ENCODE measurements at regions not wholly inside any gene's neighbourhood (a gene's known extent, or its start where the extent isn't known, plus 50 kb on each side); places are given as distances from the start of the nearest gene placed in this dataset.
A peak's percentile ranks its signal among the peaks of the same experiment; 100 is the strongest.

DNA sequence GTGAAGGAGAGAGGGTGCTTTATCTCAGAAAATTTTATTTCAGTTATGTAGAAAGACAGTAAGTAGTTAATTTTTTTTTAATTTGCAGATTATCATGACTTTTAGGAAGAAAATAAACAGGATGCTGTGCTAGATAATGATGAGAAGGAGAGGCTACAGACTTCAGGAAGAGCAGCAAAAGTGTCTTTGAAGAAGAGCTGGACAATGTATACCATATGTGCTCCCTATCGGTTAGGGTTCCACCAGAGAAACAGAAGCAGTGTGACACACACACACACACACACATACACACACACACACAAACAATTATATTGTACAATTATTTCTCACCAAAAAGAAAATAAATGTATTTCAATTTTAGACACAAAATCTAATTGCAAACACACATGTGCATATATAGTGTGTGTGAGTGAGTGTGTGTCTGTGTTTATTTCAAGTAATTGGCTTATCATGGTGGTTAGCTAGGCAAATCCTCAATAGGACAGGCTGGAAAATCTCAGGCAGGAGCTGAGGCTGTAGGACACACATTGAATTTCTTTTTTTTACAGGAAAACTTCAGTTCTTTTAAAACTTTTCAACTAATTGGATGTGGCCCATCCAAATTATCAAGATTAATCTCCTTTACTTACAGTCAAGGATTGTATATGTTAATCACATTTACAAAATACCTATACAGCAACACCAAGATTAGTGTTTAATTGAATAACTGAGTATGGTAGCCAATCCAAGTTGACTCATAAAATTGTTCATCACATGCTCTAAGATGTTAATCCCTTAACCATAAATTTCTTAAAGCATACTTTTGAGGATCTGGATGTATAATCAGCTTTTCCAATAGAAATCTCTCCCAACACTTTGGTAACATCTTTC, 235.8 kb upstream of the DCN start:
- H3K4me1 ChIP-seq: peaks cover 5 to 25% (median 9%) of the 10 kb centered on the region in 4 donors
- 81 to 100% methylated on average over 1 of the region's 1 CpG for WGBS, 2 donors (ENCODE audit: low coverage in 1 of 2)
- TF ChIP-seq POLR2A (IDR thresholded peaks at IDR 0.05) (no peak), EP300 (IDR thresholded peaks at IDR 0.05; ENCODE audit: low read depth) (no peak), POLR2AphosphoS5 (IDR thresholded peaks at IDR 0.05) (no peak)
- TF ChIP-seq, protein P1, sequence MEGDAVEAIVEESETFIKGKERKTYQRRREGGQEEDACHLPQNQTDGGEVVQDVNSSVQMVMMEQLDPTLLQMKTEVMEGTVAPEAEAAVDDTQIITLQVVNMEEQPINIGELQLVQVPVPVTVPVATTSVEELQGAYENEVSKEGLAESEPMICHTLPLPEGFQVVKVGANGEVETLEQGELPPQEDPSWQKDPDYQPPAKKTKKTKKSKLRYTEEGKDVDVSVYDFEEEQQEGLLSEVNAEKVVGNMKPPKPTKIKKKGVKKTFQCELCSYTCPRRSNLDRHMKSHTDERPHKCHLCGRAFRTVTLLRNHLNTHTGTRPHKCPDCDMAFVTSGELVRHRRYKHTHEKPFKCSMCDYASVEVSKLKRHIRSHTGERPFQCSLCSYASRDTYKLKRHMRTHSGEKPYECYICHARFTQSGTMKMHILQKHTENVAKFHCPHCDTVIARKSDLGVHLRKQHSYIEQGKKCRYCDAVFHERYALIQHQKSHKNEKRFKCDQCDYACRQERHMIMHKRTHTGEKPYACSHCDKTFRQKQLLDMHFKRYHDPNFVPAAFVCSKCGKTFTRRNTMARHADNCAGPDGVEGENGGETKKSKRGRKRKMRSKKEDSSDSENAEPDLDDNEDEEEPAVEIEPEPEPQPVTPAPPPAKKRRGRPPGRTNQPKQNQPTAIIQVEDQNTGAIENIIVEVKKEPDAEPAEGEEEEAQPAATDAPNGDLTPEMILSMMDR (IDR thresholded peaks at IDR 0.05): no peak
- no peak overlapping the region for H3K27ac ChIP-seq
- H3K9me3 ChIP-seq: no peaks in the 10 kb centered on the region
- no peaks in the 10 kb centered on the region for H3K27me3 ChIP-seq
- no peak overlapping the region for H3K4me3 ChIP-seq
- H3K36me3 ChIP-seq: no peaks in the 10 kb centered on the region
- DNase-seq: no peak
- intact Hi-C loops (cut with DNase I; ENCODE audit: low total_unique reads): no loop called here
- in situ Hi-C loops (cut with MboI; ENCODE audit: low pct_ligation_motif_present in 1 of 4, low pct_unique_long_range_greater_than_20kb in 1 of 4, low sequenced_read_pairs in 3 of 4): no loop called here

DNA sequence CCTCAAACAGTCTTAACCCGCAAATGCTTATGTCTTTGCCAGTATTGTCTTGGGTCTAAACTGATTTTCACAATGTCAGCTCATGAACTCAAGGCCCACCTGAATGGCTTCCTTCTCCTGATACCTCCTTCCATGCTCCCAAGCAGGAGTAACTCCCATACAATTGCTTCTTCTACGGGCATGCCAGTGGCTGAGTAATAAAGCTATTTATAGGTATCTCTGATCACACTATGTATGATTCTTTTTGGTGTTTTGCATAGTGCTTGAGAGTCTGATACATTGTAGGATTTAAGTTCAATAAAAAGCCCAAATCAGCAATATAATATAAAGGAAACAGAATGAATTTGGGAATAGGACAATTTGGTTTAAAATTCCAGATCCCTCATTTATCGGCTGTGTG, 235.0 kb upstream of the DCN start:
- DNase-seq: no peak
- in situ Hi-C loops (cut with MboI; ENCODE audit: low pct_ligation_motif_present in 1 of 4, low pct_unique_long_range_greater_than_20kb in 1 of 4, low sequenced_read_pairs in 3 of 4): no loop called here
- Histone ChIP-seq H3K36me3 (no peaks in the 10 kb centered on the region), H3K4me1 (peaks cover 0 to 26% (median 8%) of the 10 kb centered on the region in 4 donors), H3K4me3 (no peak overlapping the region), H3K27ac (no peak overlapping the region), H3K9me3 (no peaks in the 10 kb centered on the region), H3K27me3 (no peaks in the 10 kb centered on the region)
- 74 to 78% methylated on average over 3 of the region's 3 CpGs for WGBS, 2 donors (ENCODE audit: low coverage in 1 of 2)
- TF ChIP-seq POLR2AphosphoS5 (IDR thresholded peaks at IDR 0.05) (no peak), EP300 (IDR thresholded peaks at IDR 0.05; ENCODE audit: low read depth) (no peak), POLR2A (IDR thresholded peaks at IDR 0.05) (no peak)
- TF ChIP-seq, protein P1 (IDR thresholded peaks at IDR 0.05): no peak
- intact Hi-C loops (cut with DNase I; ENCODE audit: low total_unique reads): no loop called here

DNA sequence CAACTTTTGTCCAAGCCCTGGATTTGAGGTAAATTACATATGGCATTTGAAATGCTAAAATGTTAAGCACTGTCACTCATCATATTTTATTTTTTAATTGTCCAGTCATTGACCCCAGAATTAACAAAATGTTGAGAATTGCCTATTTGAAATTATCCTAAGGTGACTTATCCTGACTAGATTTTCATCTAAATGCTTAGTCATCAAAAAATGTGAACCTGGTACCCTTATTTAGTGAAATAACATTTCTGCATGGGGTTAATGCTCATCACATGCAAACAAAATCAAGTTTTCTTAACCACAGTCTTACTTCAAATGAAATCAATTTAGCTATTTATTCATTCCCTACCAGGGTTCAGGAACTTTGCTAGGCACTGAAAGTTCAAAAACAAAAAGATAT, 232.0 kb upstream of the DCN start:
- DNase-seq: no peak
- Histone ChIP-seq H3K36me3 (no peaks in the 10 kb centered on the region), H3K27me3 (no peaks in the 10 kb centered on the region), H3K4me1 (peaks cover 0 to 16% (median 5%) of the 10 kb centered on the region in 4 donors), H3K4me3 (no peak overlapping the region), H3K27ac (no peak overlapping the region), H3K9me3 (no peaks in the 10 kb centered on the region)
- TF ChIP-seq EP300 (IDR thresholded peaks at IDR 0.05; ENCODE audit: low read depth): no peak
- intact Hi-C loops (cut with DNase I; ENCODE audit: low total_unique reads) (no loop called here), in situ Hi-C loops (cut with MboI; ENCODE audit: low pct_ligation_motif_present in 1 of 4, low pct_unique_long_range_greater_than_20kb in 1 of 4, low sequenced_read_pairs in 3 of 4) (no loop called here)

DNA sequence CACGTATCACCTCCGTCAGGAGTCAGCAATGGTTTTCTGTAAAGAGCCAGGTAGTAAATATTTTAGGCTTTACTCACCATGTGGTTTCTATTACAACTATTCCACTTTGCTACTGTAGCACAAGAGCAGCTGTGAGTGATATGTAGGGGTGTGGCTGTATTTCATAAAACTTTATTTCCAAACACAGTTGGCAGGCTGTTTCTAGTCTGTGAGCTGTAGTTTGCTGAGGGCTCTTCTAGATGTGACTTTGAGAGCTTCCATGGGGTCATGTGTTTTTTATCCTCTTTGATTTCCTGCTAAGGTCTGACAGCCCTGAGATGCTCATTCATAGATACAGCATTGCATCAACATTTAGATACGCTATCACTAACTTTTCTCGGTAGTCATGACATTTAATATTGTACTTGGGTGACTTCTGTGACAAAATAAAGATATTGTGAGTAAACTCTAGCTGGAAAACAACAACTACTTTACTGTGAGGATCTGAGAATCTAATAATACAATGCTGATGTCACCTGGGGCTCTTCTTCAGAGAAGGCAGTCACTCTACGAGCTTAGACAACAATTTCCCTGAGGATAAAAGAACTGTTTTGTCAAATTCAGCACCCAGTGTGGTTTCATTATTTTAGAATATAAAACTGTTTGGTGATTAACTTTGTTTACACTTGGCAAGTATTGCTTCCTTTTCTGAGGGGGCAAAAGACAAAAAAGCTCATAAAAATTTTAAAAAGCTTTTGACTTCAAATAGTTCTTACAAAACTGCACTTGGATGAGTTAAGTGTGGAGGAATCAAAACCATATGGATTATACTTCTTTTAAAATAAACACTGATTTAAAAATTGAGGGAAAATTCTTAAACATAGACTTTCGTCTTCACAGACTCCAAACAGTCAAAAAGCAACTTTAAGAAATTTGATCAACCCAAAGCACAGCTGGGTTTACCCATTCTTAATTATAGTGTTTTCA, 231.2 kb upstream of the DCN start:
- no peaks in the 10 kb centered on the region for H3K27me3 ChIP-seq
- no peaks in the 10 kb centered on the region for H3K36me3 ChIP-seq
- WGBS, 2 donors (ENCODE audit: low coverage in 1 of 2): 49 to 53% methylated on average over 6 of the region's 6 CpGs
- DNase-seq: peak; percentile 23
- TF ChIP-seq POLR2A (IDR thresholded peaks at IDR 0.05) (no peak), POLR2AphosphoS5 (IDR thresholded peaks at IDR 0.05) (peak in 2 of 3 donors; percentile 28 to 31)
- TF ChIP-seq, protein P1 (IDR thresholded peaks at IDR 0.05): no peak
- peak overlapping the region; percentile 14 to 68 (median 60) for H3K27ac ChIP-seq
- no peaks in the 10 kb centered on the region for H3K9me3 ChIP-seq
- intact Hi-C loops (cut with DNase I; ENCODE audit: low total_unique reads): no loop called here
- in situ Hi-C loops (cut with MboI; ENCODE audit: low pct_ligation_motif_present in 1 of 4, low pct_unique_long_range_greater_than_20kb in 1 of 4, low sequenced_read_pairs in 3 of 4): no loop called here
- H3K4me1 ChIP-seq: peaks cover 0 to 19% (median 5%) of the 10 kb centered on the region in 4 donors
- no peak overlapping the region for H3K4me3 ChIP-seq
